ACC112 (cell line): ENCODE measurements at regions not wholly inside any gene's neighbourhood (a gene's known extent, or its start where the extent isn't known, plus 50 kb on each side); places are given as distances from the start of the nearest gene placed in this dataset.

Experiments used
- H2AFZ ChIP-seq: fragments of 200-600 bp; sonication (generic); one replicate; pipeline ENCODE4 v1.6.0; 2017; ENCODE audit warnings: antibody characterized with exemption, low read length; ENCODE audit not compliant: unreplicated experiment
- H3K27ac ChIP-seq: fragments of 200-600 bp; sonication (generic); 2 replicates; pipeline ENCODE4 v1.5.1; 2014; ENCODE audit warnings: low read depth, mild to moderate bottlenecking, antibody characterized with exemption, low read length, moderate library complexity
- H3K27me3 ChIP-seq: fragments of 200-600 bp; sonication (generic); 2 replicates; pipeline ENCODE4 v1.6.1; 2014; ENCODE audit warnings: mild to moderate bottlenecking, antibody characterized with exemption, low read length, moderate library complexity, mixed read lengths; ENCODE audit not compliant: insufficient read depth
- H3K36me3 ChIP-seq: fragments of 200-600 bp; sonication (generic); 2 replicates; pipeline ENCODE4 v1.6.1; 2016; ENCODE audit warnings: mild to moderate bottlenecking, antibody characterized with exemption, low read length, moderate library complexity, mixed read lengths; ENCODE audit not compliant: insufficient read depth
- H3K4me1 ChIP-seq: fragments of 200-600 bp; sonication (generic); one replicate; pipeline ENCODE4 v1.6.1; 2016; ENCODE audit warnings: low read length, mixed read lengths; ENCODE audit not compliant: insufficient read depth, unreplicated experiment, control insufficient read depth
- H3K4me3 ChIP-seq: fragments of 200-600 bp; sonication (generic); 2 replicates; pipeline ENCODE4 v1.5.1; 2014; ENCODE audit warnings: mild to moderate bottlenecking, low read depth, low read length
- H3K79me2 ChIP-seq: fragments of 200-600 bp; sonication (generic); one replicate; pipeline ENCODE4 v1.6.0; 2016; ENCODE audit warnings: low read length; ENCODE audit not compliant: control insufficient read depth, unreplicated experiment, insufficient read depth

DNA sequence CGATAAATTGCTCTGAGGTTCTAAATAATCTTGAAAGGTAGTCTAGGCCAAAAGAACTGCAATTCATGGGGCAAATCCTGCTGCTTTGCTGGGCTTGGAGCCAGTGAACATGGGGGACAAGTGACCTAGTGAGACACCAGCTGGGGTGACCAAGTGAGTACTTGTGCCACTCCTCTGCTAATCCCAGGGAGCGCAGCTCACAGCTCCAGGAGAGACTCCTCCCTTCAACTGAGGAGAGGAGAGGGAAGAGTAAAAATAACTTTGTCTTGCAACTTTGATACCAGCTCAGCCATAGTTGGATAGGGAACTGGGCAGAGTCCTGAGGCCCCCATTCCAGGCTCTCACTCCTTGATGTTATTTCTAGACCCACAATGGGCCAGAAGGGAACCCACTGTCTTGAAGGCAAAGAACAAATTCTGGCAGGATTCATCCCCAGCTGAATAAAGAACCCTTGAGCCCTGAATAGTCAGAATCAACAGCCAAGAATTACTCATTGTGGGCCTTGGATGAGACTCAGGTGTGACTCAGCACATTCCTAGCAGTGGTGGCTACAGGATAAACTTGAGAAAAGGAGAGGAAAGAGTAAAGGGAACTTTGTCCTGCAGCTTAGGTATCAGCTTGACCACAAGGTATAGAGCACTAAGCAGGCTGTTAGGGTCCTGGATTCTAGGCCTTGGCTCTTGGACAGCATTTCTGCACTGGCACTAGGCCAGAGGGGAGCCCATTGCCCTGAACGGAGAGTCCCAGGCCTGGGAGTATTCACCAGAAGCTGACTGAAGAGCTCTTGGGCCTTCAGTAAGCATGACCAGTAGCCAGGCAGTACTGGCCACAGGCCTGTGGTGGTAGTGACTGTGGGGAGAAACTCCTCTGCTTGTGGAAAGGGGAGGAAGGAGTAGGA lies 288.3 kb upstream of the CDH18 start:
- Histone ChIP-seq H2AFZ (peak overlapping the region; percentile 52), H3K27me3 (no peaks in the 10 kb centered on the region), H3K36me3 (no peaks in the 10 kb centered on the region), H3K4me3 (no peak overlapping the region), H3K79me2 (no peaks in the 10 kb centered on the region), H3K4me1 (peaks cover 13% of the 10 kb centered on the region), H3K27ac (peak overlapping the region; percentile 75)

DNA sequence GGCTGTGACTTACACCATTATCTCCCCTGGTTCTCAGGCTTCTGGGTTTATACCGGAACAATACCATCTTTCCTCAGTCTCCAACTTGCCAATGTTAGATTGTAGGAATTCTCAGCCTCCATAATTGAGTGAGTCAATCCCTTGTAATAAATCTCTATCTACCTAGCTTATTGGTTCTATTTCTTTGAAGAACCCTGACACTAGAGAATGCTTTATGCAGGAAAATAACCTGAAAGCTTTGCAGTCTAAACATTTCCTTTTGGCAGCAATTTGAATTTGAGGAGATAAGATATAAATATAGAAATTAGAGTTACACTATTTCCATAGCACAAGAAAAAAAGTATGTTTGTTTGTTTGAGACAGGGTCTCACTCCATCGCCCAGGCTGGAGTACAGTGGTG lies 278.1 kb upstream of the CDH18 start:
- no peak overlapping the region for H3K4me3 ChIP-seq
- no peaks in the 10 kb centered on the region for H3K79me2 ChIP-seq
- peak overlapping the region; percentile 79 for H2AFZ ChIP-seq
- no peak overlapping the region for H3K27ac ChIP-seq
- H3K27me3 ChIP-seq = no peaks in the 10 kb centered on the region
- no peaks in the 10 kb centered on the region for H3K4me1 ChIP-seq
- H3K36me3 ChIP-seq = no peaks in the 10 kb centered on the region

DNA sequence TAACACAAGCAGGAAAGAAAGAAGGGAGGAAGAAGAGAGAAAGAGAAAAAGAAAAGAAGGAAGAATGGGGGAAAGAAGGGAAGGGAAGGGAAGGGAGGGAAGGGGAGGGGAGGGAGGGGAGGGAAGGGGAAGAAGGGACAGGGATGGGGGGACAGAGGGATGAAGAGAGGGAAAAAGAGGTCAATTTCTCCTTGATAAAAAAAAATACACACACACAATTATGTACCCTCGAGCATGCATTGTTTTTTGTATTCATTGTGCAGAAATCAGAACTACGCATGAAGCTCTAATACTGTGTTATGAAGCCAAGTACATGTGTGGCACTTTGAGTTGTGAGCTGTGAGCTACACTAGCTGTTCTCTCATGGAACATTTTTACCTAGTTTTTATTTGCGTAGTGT lies 274.9 kb upstream of the CDH18 start:
- Histone ChIP-seq H3K27ac (no peak overlapping the region), H3K27me3 (no peaks in the 10 kb centered on the region), H2AFZ (no peak overlapping the region), H3K36me3 (no peaks in the 10 kb centered on the region), H3K79me2 (no peaks in the 10 kb centered on the region), H3K4me3 (no peak overlapping the region), H3K4me1 (no peaks in the 10 kb centered on the region)

DNA sequence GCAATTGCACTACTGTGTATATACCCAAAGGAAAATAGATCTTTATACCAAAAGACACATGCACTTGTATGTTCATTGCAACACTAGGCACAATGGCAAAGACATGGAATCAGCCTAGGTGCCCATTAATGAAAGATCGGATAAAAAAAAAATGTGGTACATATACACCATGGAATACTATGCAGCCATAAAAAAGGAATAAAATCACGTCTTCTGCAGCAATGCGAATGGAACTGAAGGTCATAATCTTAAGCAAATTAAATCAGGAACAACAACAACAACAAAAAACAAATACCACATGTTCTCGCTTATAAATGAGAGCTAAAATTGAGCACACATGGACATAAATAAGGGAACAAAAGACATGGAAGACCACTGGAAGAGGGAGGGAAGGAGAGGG lies 266.7 kb upstream of the CDH18 start:
- Histone ChIP-seq H3K36me3 (no peaks in the 10 kb centered on the region), H3K27me3 (no peaks in the 10 kb centered on the region), H3K27ac (no peak overlapping the region), H3K4me1 (no peaks in the 10 kb centered on the region), H3K4me3 (no peak overlapping the region), H2AFZ (no peak overlapping the region), H3K79me2 (no peaks in the 10 kb centered on the region)

DNA sequence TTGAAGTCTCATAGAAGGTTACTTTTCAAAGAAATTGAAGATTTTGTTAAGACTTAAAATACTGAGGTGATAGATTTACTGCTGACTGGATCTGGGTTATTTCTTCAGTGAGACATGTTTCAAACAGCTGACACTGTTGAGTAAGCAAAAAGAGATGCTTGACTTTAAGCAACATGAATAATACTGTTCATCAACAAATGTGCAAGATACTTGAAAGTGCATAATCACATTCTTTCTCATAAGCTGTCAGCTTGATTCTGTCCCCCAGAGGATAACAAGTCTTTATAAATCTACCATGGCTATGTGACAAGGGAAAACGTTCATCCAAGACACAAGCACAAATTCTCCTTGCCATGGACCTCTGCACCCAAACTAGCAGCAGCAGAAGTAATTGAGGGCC lies 260.1 kb upstream of the CDH18 start:
- Histone ChIP-seq H3K4me3 (no peak overlapping the region), H3K79me2 (no peaks in the 10 kb centered on the region), H3K27me3 (no peaks in the 10 kb centered on the region), H3K36me3 (no peaks in the 10 kb centered on the region), H2AFZ (peak overlapping the region; percentile 59), H3K4me1 (no peaks in the 10 kb centered on the region), H3K27ac (no peak overlapping the region)

DNA sequence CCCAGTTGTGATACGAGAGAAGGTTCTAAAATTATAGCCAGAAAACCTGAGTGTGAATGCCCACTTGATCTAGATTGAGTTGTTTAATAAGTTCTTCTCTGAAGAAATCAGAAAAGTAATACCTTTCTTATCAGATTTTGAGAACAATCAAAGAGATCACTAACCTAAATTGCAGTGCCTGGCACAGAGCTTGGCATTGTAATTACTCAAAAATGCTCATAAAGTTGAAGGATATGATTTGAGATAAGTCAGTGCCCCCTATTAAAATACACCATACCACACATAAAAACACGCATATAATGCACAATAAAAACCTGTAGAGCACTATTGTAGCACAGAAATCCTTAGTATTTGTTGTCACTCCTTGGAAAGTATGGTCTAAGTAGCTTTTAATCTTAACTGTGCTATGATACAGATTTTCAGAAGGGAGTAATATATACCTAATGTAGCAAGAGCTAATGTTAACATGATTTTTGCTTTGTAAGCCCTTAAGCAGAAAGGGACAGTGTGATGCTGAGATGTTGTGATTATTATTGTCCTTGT lies 257.5 kb upstream of the CDH18 start:
- Histone ChIP-seq H3K27me3 (no peaks in the 10 kb centered on the region), H3K4me1 (no peaks in the 10 kb centered on the region), H3K4me3 (no peak overlapping the region), H2AFZ (no peak overlapping the region), H3K36me3 (no peaks in the 10 kb centered on the region), H3K27ac (no peak overlapping the region), H3K79me2 (no peaks in the 10 kb centered on the region)

DNA sequence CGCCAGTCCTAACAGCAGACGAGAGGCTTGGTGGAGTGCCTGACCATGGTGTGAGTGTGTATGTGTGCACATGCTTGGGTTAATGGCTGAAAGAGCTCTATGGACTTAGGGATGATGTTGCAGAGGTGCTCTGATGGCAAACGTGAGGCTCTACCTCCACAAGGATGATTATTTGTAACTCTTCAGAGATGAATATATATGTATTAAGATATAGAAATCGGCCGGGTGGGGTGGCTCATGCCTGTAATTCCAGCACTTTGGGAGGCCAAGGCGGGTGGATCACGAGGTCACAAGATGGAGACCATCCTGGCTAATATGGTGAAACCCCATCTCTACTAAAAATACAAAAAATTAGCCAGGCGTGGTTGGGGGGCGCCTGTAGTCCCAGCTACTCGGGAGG lies 253.4 kb upstream of the CDH18 start:
- H3K27me3 ChIP-seq = no peaks in the 10 kb centered on the region
- H3K4me1 ChIP-seq = no peaks in the 10 kb centered on the region
- H3K27ac ChIP-seq = no peak overlapping the region
- no peaks in the 10 kb centered on the region for H3K36me3 ChIP-seq
- no peak overlapping the region for H2AFZ ChIP-seq
- no peak overlapping the region for H3K4me3 ChIP-seq
- no peaks in the 10 kb centered on the region for H3K79me2 ChIP-seq

DNA sequence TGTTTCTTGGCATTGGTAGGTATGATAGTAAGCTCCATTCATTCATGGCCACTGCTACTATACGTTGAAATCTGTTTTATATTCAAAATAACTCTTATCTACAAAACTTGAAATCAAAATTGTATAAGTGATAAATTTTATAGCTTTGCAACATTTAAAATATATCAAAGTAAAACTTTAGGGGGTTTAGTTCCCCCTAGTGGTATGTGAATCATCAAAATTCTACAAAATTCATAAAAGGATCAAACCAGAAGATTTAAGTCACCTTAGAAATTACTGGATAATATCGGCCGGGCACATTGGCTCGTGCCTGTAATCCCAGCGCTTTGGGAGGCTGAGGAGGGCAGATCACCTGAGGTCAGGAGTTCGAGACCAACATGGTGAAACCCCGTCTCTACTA lies 243.0 kb upstream of the CDH18 start:
- no peak overlapping the region for H2AFZ ChIP-seq
- H3K4me3 ChIP-seq = no peak overlapping the region
- H3K4me1 ChIP-seq = peaks cover 25% of the 10 kb centered on the region
- no peaks in the 10 kb centered on the region; the same call in 1 of the 2 replicates for H3K36me3 ChIP-seq
- H3K79me2 ChIP-seq = no peaks in the 10 kb centered on the region
- H3K27ac ChIP-seq = no peak overlapping the region
- no peaks in the 10 kb centered on the region for H3K27me3 ChIP-seq

DNA sequence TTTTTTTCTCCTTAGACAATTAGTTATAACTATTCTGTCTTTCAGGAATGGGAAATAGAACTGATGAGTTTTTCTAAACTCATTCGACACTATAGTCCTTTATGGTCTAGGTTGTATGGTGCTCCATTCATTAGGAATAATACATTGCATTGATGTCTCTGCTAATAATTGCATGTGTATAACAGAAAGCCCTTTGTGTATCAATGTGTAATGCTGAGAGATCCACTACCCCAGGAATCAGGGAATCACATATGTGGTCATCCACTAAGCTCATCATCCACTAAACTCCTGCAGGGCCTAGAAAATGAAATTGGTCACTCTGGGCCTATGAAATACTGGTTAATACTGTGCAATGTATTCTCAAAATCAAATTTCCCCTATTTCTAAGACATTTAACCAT lies 242.0 kb upstream of the CDH18 start:
- Histone ChIP-seq H3K36me3 (no peaks in the 10 kb centered on the region), H2AFZ (peak overlapping the region; percentile 80), H3K79me2 (no peaks in the 10 kb centered on the region), H3K27me3 (no peaks in the 10 kb centered on the region), H3K4me1 (peaks cover 25% of the 10 kb centered on the region), H3K27ac (peak overlapping the region; percentile 23; the same call in 1 of the 2 replicates), H3K4me3 (no peak overlapping the region)

DNA sequence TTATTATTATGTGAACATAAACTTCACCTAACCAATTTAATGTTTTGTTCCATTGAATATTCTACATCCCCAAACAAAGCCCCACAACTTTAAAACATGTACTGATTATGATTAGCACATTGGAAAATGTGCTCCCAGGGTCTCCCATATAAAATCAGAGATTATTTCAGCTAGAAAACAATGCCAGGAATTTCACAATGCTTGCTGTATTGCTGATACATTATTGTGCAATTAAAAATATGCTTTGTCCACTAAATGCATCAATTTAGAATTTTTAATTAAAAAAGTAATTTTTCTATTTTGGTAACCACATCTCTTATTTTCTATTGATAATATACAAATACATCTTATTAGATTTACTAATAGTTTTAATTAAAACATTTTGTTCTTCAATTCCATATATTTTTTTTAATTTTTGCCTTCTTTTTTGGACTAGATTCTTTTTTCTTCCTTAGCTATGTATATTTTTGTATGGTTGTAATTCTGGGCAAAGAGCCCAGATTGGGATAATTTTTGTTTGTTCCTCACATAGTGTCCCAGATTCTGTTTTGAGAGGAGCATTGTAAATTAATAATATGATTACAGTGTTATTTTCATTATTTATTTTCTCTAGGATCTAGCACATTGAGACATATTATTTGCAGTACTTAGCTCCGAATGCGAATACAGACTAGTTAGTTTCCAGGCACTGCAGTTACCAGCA lies 241.5 kb upstream of the CDH18 start:
- Histone ChIP-seq H3K27ac (peak overlapping the region; percentile 23; the same call in 1 of the 2 replicates), H2AFZ (peak overlapping the region; percentile 80)

More for the DNA sequence above, 241.5 kb upstream of the CDH18 start:
- Histone ChIP-seq H3K36me3 (no peaks in the 10 kb centered on the region), H3K4me3 (no peak overlapping the region), H3K27me3 (no peaks in the 10 kb centered on the region), H3K79me2 (no peaks in the 10 kb centered on the region), H3K4me1 (peaks cover 25% of the 10 kb centered on the region)
